GM19025 (cell line): ENCODE measurements at regions not wholly inside any gene's neighbourhood (a gene's known extent, or its start where the extent isn't known, plus 50 kb on each side); places are given as distances from the start of the nearest gene placed in this dataset.

Source experiments
- ATAC-seq: cut with Tn5 transposase; IDR thresholded peaks from one replicate; pipeline ENCODE4 v1.9.1; 2021; ENCODE audit warnings: mild to moderate bottlenecking, low read depth, moderate library complexity; ENCODE audit not compliant: unreplicated experiment

- ATAC-seq, result no peak
These were observed 109.2 kb upstream of the NRSN1 start for GRCh38 chr6:24016857-24017256.

GRCh38 chr6:24019393-24019792 is 106.6 kb upstream of the NRSN1 start:
- ATAC-seq, result no peak

- ATAC-seq, result no peak
These were observed 106.2 kb upstream of the NRSN1 start for GRCh38 chr6:24019830-24020229.

- no peak for ATAC-seq
These were observed 100.0 kb upstream of the NRSN1 start for GRCh38 chr6:24026050-24026449.

- ATAC-seq, result no peak
These were observed 94.5 kb upstream of the NRSN1 start for GRCh38 chr6:24031496-24031895.

- no peak for ATAC-seq
These were observed 92.9 kb upstream of the NRSN1 start for GRCh38 chr6:24032896-24033688.

- ATAC-seq, result no peak
These were observed 82.2 kb upstream of the NRSN1 start for GRCh38 chr6:24043848-24044247.

- no peak for ATAC-seq
These were observed 73.9 kb upstream of the NRSN1 start for GRCh38 chr6:24051942-24052589.

- ATAC-seq, result no peak
These were observed 73.4 kb upstream of the NRSN1 start for GRCh38 chr6:24052590-24052961.

- ATAC-seq, result no peak
These were observed 73.0 kb upstream of the NRSN1 start for GRCh38 chr6:24053057-24053456.

- no peak for ATAC-seq
These were observed 71.6 kb upstream of the NRSN1 start for GRCh38 chr6:24054388-24054787.

- no peak for ATAC-seq
These were observed 69.4 kb upstream of the NRSN1 start for GRCh38 chr6:24056567-24056966.

GRCh38 chr6:24057030-24057429 is 69.0 kb upstream of the NRSN1 start:
- ATAC-seq, result no peak

GRCh38 chr6:24060982-24061754 is 64.8 kb upstream of the NRSN1 start:
- ATAC-seq, result peak; percentile 95

- ATAC-seq, result no peak
These were observed 61.9 kb upstream of the NRSN1 start for GRCh38 chr6:24064106-24064505.

- no peak for ATAC-seq
These were observed 61.2 kb upstream of the NRSN1 start for GRCh38 chr6:24064832-24065231.

GRCh38 chr6:24069526-24069925 is 56.5 kb upstream of the NRSN1 start:
- no peak for ATAC-seq

GRCh38 chr6:24072038-24072746 is 53.8 kb upstream of the NRSN1 start:
- ATAC-seq, result peak; percentile 55

- no peak for ATAC-seq
These were observed 50.0 kb upstream of the NRSN1 start for GRCh38 chr6:24076011-24076410.
